ENCODE measurements at regions not wholly inside any gene's neighbourhood (a gene's known extent, or its start where the extent isn't known, plus 50 kb on each side); places are given as distances from the start of the nearest gene placed in this dataset.

GRCh38 chr1:182235952-182236650 is 155.5 kb downstream of the GLUL start:
- no peaks in the 10 kb centered on the region for H3K36me3 ChIP-seq
- TF ChIP-seq, protein P1, sequence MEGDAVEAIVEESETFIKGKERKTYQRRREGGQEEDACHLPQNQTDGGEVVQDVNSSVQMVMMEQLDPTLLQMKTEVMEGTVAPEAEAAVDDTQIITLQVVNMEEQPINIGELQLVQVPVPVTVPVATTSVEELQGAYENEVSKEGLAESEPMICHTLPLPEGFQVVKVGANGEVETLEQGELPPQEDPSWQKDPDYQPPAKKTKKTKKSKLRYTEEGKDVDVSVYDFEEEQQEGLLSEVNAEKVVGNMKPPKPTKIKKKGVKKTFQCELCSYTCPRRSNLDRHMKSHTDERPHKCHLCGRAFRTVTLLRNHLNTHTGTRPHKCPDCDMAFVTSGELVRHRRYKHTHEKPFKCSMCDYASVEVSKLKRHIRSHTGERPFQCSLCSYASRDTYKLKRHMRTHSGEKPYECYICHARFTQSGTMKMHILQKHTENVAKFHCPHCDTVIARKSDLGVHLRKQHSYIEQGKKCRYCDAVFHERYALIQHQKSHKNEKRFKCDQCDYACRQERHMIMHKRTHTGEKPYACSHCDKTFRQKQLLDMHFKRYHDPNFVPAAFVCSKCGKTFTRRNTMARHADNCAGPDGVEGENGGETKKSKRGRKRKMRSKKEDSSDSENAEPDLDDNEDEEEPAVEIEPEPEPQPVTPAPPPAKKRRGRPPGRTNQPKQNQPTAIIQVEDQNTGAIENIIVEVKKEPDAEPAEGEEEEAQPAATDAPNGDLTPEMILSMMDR (IDR thresholded peaks at IDR 0.05) = no peak
- no peaks in the 10 kb centered on the region for H3K27me3 ChIP-seq (ENCODE audit: low read depth)
- ATAC-seq (peak; percentile 45 to 78), DNase-seq (no peak)
- no peaks in the 10 kb centered on the region for H3K9me3 ChIP-seq
- H3K4me1 ChIP-seq = no peaks in the 10 kb centered on the region
- intact Hi-C loops (cut with DNase I) = no loop called here
- H3K4me3 ChIP-seq = no peak overlapping the region
- H3K27ac ChIP-seq = no peak overlapping the region

- H3K9me3 ChIP-seq = no peaks in the 10 kb centered on the region
- H3K27ac ChIP-seq = no peak overlapping the region
- H3K4me3 ChIP-seq = no peak overlapping the region
- TF ChIP-seq, protein P1 (IDR thresholded peaks at IDR 0.05) = no peak
- no peaks in the 10 kb centered on the region for H3K27me3 ChIP-seq (ENCODE audit: low read depth)
- no peak for DNase-seq
- intact Hi-C loops (cut with DNase I) = no loop called here
- ATAC-seq = peak in 1 of 2 donors; percentile 40
- H3K36me3 ChIP-seq = no peaks in the 10 kb centered on the region
- no peaks in the 10 kb centered on the region for H3K4me1 ChIP-seq
Measured at GRCh38 chr1:182235604-182235951, 156.0 kb downstream of the GLUL start.

- ATAC-seq (no peak), DNase-seq (no peak)
- peaks cover 8% of the 10 kb centered on the region for H3K4me1 ChIP-seq
- TF ChIP-seq, protein P1 (IDR thresholded peaks at IDR 0.05) = no peak
- no peak overlapping the region for H3K27ac ChIP-seq
- H3K27me3 ChIP-seq (ENCODE audit: low read depth) = no peaks in the 10 kb centered on the region
- intact Hi-C loops (cut with DNase I) = no loop called here
- no peak overlapping the region for H3K4me3 ChIP-seq
- no peaks in the 10 kb centered on the region for H3K36me3 ChIP-seq
- H3K9me3 ChIP-seq = no peaks in the 10 kb centered on the region
Measured at GRCh38 chr1:182229921-182230491, 161.6 kb downstream of the GLUL start.

DNA sequence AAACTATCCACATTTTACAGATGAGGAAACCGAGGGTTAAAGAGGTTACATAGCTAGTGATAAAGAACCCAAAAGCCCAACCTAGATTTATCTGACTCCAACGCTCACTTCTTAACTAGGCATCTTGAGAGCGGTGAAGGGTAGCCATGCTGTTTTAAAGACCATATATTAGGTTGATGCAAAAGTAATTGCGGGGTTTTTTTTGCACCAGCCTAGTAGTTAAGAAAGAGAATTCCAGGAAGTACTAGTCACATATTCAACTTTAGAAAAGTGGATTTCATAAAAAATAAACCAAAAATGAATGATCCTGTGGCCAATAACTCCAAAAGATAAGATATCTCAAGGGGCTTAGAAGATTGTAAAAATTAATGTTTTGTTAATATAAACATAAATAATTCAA is 162.1 kb downstream of the GLUL start:
- H3K36me3 ChIP-seq = no peaks in the 10 kb centered on the region
- TF ChIP-seq, protein P1 (IDR thresholded peaks at IDR 0.05) = no peak
- H3K27me3 ChIP-seq (ENCODE audit: low read depth) = no peaks in the 10 kb centered on the region
- H3K4me3 ChIP-seq = no peak overlapping the region
- no peak overlapping the region for H3K27ac ChIP-seq
- ATAC-seq = no peak
- H3K4me1 ChIP-seq = peaks cover 8% of the 10 kb centered on the region
- intact Hi-C loops (cut with DNase I) = no loop called here
- no peaks in the 10 kb centered on the region for H3K9me3 ChIP-seq
- DNase-seq = no peak

GRCh38 chr1:182227864-182228547 is 163.6 kb downstream of the GLUL start:
- Histone ChIP-seq H3K36me3 (no peaks in the 10 kb centered on the region), H3K4me1 (peaks cover 8% of the 10 kb centered on the region), H3K27me3 (ENCODE audit: low read depth) (no peaks in the 10 kb centered on the region), H3K27ac (peak overlapping the region; percentile 1), H3K9me3 (no peaks in the 10 kb centered on the region), H3K4me3 (no peak overlapping the region)
- TF ChIP-seq, protein P1 (IDR thresholded peaks at IDR 0.05) = no peak
- ATAC-seq = peak in 1 of 2 donors; percentile 25
- no peak for DNase-seq
- intact Hi-C loops (cut with DNase I) = no loop called here
